Stimulated activated CD8-positive, alpha-beta memory T cell treated with anti-CD3 and anti-CD28 coated beads, Interleukin-12 subunit alpha, Interleukin-12 subunit beta, amount 100 ng/mL, for 24 hours (primary cell): ENCODE measurements at regions not wholly inside any gene's neighbourhood (a gene's known extent, or its start where the extent isn't known, plus 50 kb on each side); places are given as distances from the start of the nearest gene placed in this dataset.

Experiments used
- DNase-seq: peaks from one replicate; pipeline ENCODE4 v3.0.0-alpha.2; 2020; ENCODE audit errors: extremely low read depth

DNA sequence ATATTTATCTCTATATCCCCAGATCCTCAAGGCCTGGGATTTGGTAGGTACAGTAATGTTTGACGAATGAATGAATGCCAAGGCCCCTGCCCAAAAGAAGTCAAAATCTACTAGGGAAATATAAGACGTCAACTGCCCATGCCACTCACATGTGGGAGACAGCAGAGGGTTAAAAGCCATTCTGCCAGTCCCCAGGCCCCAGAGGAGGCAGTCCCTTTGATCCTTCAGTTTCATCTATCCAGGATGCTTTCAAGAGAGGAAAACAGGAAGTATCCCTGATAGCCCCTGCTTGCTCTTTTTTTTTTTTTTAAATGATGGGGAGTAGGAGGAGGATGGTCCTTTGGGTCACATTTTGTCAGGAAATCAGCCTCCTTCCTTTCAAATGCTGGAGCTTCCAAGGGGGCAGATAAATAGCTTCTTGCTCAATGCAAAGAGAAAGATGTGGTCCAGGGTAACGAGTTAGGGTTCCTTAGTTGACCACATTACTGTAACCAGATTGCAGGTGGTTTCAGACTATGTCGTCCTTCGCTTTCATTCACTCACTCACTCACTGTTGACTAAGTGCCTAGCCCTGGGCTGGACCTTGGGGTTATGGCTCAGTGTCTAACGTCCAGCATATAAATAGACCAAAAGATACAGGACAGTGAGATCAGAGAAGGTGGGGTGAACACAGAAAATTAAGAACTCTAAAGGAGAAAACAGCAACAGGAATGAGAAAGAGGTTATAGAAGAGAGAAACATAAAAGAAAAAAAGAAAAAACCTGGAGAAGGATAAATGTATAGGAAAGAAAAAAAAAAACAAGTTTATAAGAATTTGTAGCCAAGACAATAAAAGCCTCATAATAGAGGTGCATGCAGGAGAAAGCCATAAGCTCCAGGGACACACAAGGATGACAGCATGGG, 64.6 kb upstream of the PIM1 start:
- no peak for DNase-seq

DNA sequence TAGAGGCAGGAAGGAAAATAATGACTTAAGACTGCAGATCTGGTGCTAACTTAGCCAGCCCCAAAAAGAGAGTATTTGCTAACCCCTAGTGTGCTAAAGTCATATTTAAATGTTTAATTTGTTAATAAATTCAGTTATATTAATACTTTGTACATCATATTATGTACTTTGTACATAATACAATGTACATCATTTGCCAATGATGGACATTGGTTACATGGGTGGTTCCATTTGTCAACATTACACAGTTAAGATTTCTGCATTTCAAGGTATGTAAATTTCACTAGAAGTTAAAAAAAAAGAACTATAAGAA, 63.9 kb upstream of the PIM1 start:
- no peak for DNase-seq

DNA sequence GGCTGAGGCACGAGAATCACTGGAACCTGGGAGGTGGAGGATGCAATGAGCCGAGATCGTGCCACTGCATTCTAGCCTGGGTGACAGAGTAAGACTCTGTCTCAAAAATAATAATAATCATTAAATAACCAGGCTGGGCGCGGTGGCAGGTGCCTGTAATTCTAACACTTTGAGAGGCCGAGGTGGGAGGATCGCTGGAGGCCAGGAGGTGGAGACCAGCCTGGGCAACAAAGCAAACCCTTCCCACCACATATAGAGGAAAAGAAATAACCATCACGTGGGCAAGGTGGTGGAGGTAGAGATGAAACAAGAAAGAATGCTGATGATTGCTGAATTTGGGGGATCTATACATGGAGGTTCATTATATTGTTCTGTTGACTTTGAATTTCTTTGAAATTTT, 63.4 kb upstream of the PIM1 start:
- no peak for DNase-seq

DNA sequence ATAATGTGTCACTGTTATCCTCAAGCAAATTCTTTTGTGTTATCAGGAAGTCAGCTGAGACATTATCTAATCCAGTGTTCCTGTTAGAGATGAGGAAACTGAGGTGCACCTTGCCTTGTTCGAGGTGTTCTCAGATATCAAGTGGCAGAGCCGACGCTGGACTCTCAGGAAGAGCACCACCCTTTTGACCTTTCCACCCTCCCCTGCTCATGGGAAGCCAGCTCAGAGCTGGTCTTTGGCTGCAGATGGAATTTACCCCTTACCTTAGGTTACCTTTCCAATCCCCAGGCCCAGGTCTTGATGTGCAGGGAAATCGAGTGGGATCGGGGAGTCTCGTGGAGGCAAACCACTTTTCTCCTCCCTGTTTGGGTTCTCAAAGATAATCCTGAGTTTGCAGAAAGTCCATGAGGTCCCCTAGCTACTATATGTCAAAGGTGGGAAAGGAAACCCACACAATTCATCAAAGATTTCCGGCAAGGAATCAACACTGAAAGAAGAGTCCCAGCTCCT, 62.9 kb upstream of the PIM1 start:
- no peak for DNase-seq

DNA sequence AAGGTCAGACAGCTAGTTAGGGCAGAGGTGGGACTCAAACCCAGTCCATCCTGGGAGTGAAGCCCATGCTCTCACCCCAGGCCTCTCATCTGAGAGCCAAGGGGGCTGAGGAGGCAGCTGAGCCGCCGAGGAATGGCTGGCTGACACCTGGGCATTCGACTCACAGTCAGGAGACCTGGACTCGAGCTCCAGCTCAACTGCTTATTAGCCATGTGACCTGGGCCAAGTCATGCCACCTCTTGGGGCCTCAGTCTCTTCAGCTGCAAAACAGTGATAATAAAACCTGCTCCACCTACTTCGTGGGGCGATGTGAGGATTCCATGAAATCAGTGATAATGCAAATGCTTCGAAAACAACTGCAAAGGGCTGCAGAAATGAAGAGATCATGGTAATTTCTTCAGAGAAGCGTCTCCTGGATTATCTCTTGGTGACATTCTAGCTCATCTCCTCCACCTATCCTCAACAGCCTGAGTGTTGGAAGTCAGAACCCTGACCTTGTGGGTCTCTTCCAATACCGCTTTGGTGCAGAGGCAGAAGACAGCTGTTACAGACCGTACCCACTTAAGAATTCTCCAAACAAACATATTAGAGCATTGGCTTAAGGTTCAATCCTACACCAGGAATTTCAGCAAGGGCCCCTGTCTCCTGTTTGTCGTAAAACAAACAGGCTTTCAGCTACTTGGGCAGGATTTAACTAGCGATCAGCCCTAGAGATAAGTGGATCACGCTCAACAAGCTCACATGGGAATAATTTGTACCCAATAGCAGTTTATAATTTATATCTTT, 60.0 kb upstream of the PIM1 start:
- no peak for DNase-seq

DNA sequence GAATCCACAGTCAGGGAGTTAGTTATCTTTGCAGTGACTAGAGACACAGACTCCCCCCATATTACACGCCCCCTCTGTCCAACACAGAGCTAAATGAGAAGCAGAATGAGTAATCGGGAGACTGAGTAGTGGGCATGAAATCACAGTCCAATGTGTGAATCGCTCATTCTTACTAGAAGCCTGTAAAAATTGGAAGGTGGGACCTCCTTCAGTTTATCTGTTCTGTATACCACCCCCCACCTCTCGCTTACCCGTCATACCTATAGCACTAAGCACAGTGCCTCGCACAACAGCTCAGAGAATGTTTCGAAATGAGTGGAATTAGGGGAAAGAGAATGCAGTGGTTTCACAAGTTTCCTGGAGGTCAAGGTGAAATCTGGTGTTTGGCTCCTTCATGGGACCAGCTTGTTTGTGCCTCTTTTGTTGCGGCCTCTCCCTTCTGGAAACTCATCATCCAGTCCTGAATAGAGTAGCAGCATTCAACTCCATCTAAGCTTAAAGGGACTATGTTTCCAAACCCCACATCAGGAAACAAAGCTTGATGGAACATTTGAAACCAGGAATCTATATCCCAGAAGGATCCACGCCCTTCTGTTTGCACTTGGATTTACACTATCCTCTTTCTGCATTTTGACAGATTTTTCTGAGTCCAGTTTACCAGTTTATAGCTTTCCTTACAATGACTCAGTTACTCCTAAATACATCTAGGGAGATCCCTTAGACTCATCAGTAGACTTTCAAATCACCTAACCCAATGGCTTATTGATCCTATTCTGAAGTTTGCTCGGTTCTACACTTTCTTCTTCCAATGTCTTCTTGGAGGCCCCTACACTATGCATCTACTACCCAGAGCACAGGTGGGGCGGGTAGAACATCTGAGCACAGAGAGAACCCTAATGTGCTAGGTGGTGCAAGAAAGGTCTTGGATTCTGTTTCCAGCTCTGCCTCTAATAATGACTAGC, 59.2 kb upstream of the PIM1 start:
- no peak for DNase-seq

DNA sequence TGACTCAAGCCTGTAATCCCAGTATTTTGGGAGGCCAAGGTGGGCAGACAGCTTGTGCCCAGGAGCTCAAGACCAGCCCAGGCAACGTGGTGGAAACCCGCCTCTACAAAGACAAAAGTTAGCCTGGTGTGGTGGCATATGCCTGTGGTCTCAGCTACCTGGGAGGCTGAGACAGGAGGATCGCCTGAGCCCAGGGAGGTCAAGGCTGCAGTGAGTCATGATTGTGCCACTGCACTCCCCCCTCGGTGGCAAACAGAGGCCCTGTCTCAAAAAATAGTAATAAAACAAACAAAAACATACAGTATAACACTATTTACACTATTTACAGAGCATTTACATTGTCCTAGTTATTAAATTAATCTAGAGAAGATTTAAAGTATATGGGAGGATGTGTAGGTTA, 56.0 kb upstream of the PIM1 start:
- DNase-seq = no peak

DNA sequence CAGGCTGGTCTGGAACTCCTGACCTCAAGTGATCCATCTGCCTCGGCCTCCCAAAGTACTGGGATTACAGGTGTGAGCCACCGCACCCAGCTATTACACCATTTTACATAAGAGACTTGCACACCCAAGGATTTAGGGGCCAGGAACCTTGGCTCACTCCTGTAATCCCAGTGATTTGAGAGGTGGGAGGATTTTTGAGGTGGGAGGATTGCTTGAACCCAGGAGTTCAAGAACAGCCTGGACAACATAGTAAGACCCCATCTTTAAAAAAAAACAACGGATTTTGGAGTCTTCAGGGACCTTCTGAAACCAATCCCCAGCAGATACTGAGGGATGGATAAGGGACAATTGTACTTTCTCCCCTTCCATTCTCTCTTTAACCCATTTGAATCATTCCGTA, 55.3 kb upstream of the PIM1 start:
- DNase-seq = no peak

DNA sequence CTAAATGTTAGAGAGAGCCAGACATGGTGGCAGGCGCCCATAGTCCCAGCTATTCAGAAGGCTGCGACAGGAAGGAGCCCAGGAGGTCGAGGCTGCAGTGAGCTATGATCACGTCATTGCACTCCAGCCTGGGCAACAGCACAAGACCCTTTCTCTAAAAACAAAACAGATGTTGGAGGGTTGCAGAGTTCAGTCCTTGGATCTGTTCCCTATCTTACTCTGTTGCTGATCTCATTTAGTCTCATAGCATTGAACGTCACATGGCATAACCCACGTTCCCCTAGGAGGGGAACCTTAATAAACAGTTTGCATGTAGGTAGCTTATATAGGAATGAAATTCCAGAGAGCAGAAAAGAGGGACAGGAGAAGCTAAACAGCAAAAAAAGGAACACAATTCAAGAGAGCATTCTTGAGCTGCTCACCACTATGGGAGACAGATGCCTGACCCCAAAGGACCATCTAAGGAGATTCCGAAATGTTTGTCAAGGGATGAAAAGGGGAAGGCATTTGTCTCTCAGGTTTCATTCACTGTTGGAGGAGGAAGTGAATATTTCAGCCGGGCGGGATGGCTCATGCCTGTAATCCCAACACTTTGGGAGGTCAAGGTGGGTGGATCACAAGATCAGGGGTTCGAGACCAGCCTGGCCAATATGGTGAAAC, 54.6 kb upstream of the PIM1 start:
- no peak for DNase-seq

DNA sequence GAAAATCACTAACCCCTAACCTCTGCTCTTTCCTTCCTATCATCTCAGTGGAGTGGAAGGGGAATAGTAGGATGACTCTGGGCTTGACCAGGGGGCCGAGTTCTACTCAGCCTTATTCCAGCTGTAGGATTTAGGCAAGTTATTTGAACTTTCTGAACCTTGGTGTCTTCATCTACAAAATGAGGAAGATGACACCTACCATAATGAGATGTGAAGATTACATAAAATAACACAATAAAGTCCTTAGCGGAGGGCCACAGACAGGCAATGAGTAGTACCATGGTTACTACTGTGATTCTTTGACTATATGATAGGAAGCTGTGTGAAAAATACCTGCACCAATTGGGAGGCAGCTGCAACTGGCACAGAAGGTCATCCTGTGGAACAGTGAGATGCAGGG, 53.6 kb upstream of the PIM1 start:
- no peak for DNase-seq

DNA sequence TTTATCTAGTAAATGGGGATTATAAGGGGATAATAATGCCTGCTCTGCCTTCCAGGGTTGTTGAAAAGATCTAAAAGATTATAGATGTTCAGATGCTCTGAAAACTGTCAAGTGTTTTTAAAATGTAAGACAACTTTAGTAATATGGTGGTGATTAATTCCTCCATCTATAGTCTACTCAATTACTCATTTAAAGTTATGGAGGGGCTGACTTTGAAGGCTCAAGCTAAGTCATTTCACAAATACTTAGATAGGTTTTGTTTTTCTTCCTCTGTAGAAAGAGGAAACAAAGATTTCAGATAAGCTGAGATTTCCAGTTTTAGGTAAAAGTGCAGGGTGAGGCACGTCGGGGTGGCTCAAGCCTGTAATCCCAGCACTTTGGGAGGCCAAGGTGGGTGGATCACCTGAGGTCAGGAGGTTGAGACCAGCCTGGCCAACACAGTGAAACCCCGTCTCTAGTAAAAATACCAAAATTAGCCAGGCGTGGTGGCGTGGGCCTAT, 50.5 kb upstream of the PIM1 start:
- DNase-seq = no peak
